ENCODE measurements at regions not wholly inside any gene's neighbourhood (a gene's known extent, or its start where the extent isn't known, plus 50 kb on each side); places are given as distances from the start of the nearest gene placed in this dataset.
"Not testable (repeated sequence)": the region's sequence is repeated elsewhere in the genome, so short reads cannot be mapped to it uniquely, and the experiment has no call there.

DNA sequence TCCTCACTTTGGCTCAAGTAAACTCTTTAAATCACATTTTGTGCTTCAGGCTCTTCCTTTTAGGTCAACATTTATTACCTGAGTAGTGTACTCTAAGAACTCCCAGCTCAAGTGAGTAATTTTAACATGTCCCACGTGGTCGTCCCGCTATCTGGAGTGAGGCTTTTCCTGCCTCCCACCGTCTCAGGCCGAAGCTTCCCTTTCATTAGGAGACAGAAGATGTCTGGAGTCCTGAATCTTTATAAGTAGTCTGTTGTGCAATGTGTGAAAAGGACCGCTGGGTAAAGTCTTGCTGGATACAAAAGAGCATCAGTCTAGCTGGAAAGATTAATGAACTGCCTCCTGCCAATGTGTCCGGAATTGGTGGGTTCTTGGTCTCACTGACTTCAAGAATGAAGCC, 117.7 kb upstream of the NEIL3 start:
- ChIA-PET POLR2A (no interaction called here), CTCF (interaction anchor here (1.6 kb wide), 1 partner anchor 10 kb away, joined by 6 read pairs; no protein-coding TSS in a partner anchor)
- TF ChIP-seq, protein P1, sequence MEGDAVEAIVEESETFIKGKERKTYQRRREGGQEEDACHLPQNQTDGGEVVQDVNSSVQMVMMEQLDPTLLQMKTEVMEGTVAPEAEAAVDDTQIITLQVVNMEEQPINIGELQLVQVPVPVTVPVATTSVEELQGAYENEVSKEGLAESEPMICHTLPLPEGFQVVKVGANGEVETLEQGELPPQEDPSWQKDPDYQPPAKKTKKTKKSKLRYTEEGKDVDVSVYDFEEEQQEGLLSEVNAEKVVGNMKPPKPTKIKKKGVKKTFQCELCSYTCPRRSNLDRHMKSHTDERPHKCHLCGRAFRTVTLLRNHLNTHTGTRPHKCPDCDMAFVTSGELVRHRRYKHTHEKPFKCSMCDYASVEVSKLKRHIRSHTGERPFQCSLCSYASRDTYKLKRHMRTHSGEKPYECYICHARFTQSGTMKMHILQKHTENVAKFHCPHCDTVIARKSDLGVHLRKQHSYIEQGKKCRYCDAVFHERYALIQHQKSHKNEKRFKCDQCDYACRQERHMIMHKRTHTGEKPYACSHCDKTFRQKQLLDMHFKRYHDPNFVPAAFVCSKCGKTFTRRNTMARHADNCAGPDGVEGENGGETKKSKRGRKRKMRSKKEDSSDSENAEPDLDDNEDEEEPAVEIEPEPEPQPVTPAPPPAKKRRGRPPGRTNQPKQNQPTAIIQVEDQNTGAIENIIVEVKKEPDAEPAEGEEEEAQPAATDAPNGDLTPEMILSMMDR (IDR thresholded peaks at IDR 0.05; ENCODE audit: control extremely low read depth, extremely low read depth, low read depth, missing control alignments): no peak
- DNase-seq (ENCODE audit: extremely low spot score): no peak

DNA sequence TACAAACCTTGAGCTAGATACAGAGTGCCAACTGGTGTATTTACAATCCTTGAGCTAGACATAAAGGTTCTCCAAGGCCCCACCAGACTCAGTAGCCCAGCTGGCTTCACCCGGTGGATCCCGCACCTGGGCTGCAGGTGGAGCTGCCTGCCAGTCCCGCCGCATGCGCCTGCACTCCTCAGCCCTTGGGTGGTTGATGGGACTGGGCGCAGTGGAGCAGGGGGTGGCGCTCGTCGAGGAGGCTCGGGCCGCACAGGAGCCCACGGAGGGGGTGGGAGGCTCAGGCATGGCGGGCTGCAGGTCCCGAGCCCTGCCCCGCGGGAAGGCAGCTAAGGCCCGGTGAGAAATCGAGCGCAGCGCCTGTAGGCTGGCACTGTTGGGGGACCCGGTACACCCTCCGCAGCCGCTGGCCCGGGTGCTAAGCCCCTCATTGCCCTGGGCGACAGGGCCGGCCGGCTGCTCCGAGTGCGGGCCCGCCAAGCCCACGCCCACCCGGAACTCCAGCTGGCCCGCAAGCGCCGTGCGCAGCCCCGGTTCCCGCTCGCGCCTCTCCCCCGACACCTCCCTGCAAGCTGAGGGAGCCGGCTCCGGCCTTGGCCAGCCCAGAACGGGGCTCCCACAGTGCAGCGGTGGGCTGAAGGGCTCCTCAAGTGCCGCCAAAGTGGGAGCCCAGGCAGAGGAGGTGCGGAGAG, 116.5 kb upstream of the NEIL3 start:
- CTCF ChIA-PET; DNase-seq (ENCODE audit: extremely low spot score): not testable (repeated sequence)
- POLR2A ChIA-PET: interaction anchor here (0.6 kb wide), 1 partner anchor 35 kb away, joined by 6 read pairs; no protein-coding TSS in a partner anchor

DNA sequence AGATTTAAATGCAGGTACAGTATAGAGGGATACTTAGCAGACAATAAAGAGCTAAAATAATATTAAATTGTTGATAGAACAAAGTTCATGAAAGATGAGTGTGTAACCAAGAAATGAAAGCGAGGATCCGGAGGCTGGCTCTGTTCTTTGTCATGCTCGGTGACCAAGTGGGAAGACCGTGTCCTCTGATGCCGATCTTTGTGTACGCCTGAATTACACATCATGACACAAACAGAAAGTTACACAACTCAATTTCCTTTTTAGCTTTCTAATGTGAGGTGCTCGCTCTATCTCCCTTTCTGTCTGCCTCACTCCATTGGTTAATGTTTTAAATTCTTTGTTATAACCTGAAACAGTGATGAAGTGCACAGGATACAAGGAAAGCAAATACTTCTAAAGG, 114.8 kb upstream of the NEIL3 start:
- DNase-seq (ENCODE audit: extremely low spot score): no peak
- TF ChIP-seq, protein P1 (IDR thresholded peaks at IDR 0.05; ENCODE audit: control extremely low read depth, extremely low read depth, low read depth, missing control alignments): no peak
- ChIA-PET POLR2A (no interaction called here), CTCF (interaction anchor here (1.4 kb wide), 1 partner anchor 8 kb away, joined by 3 read pairs; no protein-coding TSS in a partner anchor)

DNA sequence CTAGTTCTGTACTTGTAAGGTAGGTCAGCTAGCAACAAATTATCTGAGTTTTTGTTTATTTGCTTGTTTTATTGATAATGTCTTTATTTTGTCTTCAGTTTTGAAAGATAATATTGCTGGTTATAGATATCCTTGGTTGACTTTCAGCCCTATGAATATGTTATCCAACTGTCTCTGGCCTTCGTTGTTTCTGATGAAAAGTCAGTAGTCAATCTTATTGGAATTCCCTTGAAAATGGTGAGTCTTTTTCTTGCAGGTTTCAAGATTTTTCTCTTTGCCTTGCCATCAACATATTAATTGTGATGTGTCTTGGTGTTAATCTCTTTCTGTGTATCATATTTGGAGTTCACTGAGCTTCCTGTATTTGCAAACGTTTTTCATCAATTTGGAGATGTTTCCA, 113.1 kb upstream of the NEIL3 start:
- CTCF ChIA-PET: no interaction called here
- TF ChIP-seq, protein P1 (IDR thresholded peaks at IDR 0.05; ENCODE audit: control extremely low read depth, extremely low read depth, low read depth, missing control alignments): no peak
- no peak for DNase-seq (ENCODE audit: extremely low spot score)
- POLR2A ChIA-PET: no interaction called here

DNA sequence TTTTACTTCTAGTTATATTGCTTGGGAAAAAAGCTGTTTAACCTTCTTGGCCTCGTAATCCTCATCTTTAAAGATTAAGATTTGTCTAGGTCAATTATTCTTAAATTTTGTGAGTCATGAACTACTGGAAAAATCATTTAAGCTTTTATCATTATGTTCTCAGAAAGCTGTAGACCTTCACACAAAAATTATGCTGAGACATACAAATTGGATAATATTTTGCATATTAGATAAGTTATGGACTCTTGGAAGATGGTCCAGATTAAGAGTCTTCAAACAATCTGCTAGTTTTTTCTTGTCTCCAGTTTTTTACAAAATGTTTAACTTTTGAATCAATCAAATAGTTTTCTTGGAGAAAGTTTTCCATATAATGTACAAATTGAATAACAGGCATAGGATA, 108.1 kb upstream of the NEIL3 start:
- ChIA-PET CTCF (interaction anchor here (1.0 kb wide), 2 partner anchors 9 to 15 kb away, joined by 3 read pairs; no protein-coding TSS in a partner anchor), POLR2A (no interaction called here)
- no peak for DNase-seq (ENCODE audit: extremely low spot score)
- TF ChIP-seq, protein P1 (IDR thresholded peaks at IDR 0.05; ENCODE audit: control extremely low read depth, extremely low read depth, low read depth, missing control alignments): no peak

DNA sequence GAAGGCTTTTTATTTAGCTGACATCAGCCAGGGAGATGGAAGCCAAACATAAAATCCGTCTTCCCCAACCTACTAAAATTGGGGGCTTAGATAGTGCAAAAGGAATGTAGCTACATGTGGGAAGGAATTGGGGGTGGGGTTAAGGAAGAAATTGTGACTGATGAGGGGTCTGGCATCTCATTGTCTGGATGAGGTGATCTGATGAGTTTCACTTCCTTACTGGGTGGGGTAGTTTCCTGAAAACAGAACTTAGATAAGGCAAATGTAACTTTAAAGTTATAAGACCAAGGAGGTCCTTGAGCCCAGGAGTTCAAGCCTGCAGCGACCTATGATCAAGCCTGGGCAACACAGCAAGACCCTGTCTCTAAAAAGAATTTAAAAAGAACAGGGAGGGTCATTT, 105.5 kb upstream of the NEIL3 start:
- ChIA-PET CTCF (interaction anchor here (1.5 kb wide), 1 partner anchor 10 kb away, joined by 5 read pairs; no protein-coding TSS in a partner anchor), POLR2A (no interaction called here)
- TF ChIP-seq, protein P1 (IDR thresholded peaks at IDR 0.05; ENCODE audit: control extremely low read depth, extremely low read depth, low read depth, missing control alignments): no peak
- DNase-seq (ENCODE audit: extremely low spot score): no peak

DNA sequence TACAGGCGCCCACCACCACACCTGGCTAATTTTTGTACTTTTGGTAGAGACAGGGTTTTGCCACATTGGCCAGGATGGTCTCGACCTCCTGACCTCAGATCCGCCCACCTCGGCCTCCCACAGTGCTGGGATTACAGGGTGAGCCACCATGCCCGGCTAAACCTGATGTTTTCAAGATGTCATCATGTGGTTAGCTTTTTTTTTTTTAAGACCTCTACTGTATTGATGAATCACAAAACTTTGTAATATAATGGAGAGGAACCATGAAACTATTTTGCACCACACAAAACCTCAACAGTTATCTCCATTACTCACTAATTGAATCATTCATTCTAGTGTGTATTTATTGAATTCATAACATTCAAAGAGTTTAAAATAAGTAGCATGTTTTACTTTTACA, 94.7 kb upstream of the NEIL3 start:
- TF ChIP-seq, protein P1 (IDR thresholded peaks at IDR 0.05; ENCODE audit: control extremely low read depth, extremely low read depth, low read depth, missing control alignments): no peak
- POLR2A ChIA-PET: no interaction called here
- no peak for DNase-seq (ENCODE audit: extremely low spot score)
- CTCF ChIA-PET: interaction anchor here (1.3 to 1.8 kb wide), 2 partner anchors 9 to 167 kb away, joined by 3 to 4 read pairs; no protein-coding TSS in a partner anchor
